ENCODE measurements at regions not wholly inside any gene's neighbourhood (a gene's known extent, or its start where the extent isn't known, plus 50 kb on each side); places are given as distances from the start of the nearest gene placed in this dataset.

- TF ChIP-seq ZNF317 (CRISPR knock-in tag; IDR thresholded peaks at IDR 0.05; ENCODE audit: borderline replicate concordance, low read depth) (no peak), OVOL2 (CRISPR knock-in tag; IDR thresholded peaks at IDR 0.05; ENCODE audit: borderline replicate concordance) (no peak), NFYB (CRISPR knock-in tag; conservative IDR thresholded peaks at IDR 0.05; ENCODE audit: low read depth) (no peak), NFE2L1 (CRISPR knock-in tag; IDR thresholded peaks at IDR 0.05) (no peak), ESRRA (CRISPR knock-in tag; IDR thresholded peaks at IDR 0.05; ENCODE audit: borderline replicate concordance) (no peak)
- TF ChIP-seq, protein P1, sequence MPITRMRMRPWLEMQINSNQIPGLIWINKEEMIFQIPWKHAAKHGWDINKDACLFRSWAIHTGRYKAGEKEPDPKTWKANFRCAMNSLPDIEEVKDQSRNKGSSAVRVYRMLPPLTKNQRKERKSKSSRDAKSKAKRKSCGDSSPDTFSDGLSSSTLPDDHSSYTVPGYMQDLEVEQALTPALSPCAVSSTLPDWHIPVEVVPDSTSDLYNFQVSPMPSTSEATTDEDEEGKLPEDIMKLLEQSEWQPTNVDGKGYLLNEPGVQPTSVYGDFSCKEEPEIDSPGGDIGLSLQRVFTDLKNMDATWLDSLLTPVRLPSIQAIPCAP (CRISPR knock-in tag; IDR thresholded peaks at IDR 0.05) = no peak
- TF ChIP-seq, protein P2, sequence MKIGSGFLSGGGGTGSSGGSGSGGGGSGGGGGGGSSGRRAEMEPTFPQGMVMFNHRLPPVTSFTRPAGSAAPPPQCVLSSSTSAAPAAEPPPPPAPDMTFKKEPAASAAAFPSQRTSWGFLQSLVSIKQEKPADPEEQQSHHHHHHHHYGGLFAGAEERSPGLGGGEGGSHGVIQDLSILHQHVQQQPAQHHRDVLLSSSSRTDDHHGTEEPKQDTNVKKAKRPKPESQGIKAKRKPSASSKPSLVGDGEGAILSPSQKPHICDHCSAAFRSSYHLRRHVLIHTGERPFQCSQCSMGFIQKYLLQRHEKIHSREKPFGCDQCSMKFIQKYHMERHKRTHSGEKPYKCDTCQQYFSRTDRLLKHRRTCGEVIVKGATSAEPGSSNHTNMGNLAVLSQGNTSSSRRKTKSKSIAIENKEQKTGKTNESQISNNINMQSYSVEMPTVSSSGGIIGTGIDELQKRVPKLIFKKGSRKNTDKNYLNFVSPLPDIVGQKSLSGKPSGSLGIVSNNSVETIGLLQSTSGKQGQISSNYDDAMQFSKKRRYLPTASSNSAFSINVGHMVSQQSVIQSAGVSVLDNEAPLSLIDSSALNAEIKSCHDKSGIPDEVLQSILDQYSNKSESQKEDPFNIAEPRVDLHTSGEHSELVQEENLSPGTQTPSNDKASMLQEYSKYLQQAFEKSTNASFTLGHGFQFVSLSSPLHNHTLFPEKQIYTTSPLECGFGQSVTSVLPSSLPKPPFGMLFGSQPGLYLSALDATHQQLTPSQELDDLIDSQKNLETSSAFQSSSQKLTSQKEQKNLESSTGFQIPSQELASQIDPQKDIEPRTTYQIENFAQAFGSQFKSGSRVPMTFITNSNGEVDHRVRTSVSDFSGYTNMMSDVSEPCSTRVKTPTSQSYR (CRISPR knock-in tag; IDR thresholded peaks at IDR 0.05) = no peak
Measured at GRCh38 chr7:45434167-45434784, 139.9 kb upstream of the ADCY1 start (continued).

- CTCF ChIA-PET = no interaction called here
- TF ChIP-seq CDX4 (CRISPR knock-in tag; IDR thresholded peaks at IDR 0.05; ENCODE audit: borderline replicate concordance) (no peak), NFE2L1 (CRISPR knock-in tag; IDR thresholded peaks at IDR 0.05) (no peak), TEAD4 (CRISPR knock-in tag; IDR thresholded peaks at IDR 0.05) (no peak), SOX15 (CRISPR knock-in tag; IDR thresholded peaks at IDR 0.05) (no peak), HMGA2 (CRISPR knock-in tag; IDR thresholded peaks at IDR 0.05) (no peak)
- TF ChIP-seq, protein P3, sequence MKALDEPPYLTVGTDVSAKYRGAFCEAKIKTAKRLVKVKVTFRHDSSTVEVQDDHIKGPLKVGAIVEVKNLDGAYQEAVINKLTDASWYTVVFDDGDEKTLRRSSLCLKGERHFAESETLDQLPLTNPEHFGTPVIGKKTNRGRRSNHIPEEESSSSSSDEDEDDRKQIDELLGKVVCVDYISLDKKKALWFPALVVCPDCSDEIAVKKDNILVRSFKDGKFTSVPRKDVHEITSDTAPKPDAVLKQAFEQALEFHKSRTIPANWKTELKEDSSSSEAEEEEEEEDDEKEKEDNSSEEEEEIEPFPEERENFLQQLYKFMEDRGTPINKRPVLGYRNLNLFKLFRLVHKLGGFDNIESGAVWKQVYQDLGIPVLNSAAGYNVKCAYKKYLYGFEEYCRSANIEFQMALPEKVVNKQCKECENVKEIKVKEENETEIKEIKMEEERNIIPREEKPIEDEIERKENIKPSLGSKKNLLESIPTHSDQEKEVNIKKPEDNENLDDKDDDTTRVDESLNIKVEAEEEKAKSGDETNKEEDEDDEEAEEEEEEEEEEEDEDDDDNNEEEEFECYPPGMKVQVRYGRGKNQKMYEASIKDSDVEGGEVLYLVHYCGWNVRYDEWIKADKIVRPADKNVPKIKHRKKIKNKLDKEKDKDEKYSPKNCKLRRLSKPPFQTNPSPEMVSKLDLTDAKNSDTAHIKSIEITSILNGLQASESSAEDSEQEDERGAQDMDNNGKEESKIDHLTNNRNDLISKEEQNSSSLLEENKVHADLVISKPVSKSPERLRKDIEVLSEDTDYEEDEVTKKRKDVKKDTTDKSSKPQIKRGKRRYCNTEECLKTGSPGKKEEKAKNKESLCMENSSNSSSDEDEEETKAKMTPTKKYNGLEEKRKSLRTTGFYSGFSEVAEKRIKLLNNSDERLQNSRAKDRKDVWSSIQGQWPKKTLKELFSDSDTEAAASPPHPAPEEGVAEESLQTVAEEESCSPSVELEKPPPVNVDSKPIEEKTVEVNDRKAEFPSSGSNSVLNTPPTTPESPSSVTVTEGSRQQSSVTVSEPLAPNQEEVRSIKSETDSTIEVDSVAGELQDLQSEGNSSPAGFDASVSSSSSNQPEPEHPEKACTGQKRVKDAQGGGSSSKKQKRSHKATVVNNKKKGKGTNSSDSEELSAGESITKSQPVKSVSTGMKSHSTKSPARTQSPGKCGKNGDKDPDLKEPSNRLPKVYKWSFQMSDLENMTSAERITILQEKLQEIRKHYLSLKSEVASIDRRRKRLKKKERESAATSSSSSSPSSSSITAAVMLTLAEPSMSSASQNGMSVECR (CRISPR knock-in tag; IDR thresholded peaks at IDR 0.05; ENCODE audit: borderline replicate concordance) = no peak
- DNase-seq (ENCODE audit: low spot score) = no peak
- POLR2A ChIA-PET = no interaction called here
- Mint-ChIP-seq H3K4me1 (peaks cover 10% of the 10 kb centered on the region), H3K9me3 (peaks cover 15% of the 10 kb centered on the region), H3K27ac (no peak overlapping the region), H3K27me3 (ENCODE audit: low read depth) (no peaks in the 10 kb centered on the region; the same call in 1 of the 2 replicates), H3K36me3 (no peaks in the 10 kb centered on the region), H3K4me3 (no peak overlapping the region)
- no peak for ATAC-seq
Measured at GRCh38 chr7:45435131-45435530, 139.0 kb upstream of the ADCY1 start.

- ATAC-seq = no peak
- TF ChIP-seq IRF2 (CRISPR knock-in tag; IDR thresholded peaks at IDR 0.05; ENCODE audit: borderline replicate concordance, low read depth) (no peak), CBFB (CRISPR knock-in tag; IDR thresholded peaks at IDR 0.05; ENCODE audit: low read depth) (no peak), TEAD4 (CRISPR knock-in tag; IDR thresholded peaks at IDR 0.05) (no peak), ZBTB43 (CRISPR knock-in tag; IDR thresholded peaks at IDR 0.05) (no peak), RELA (CRISPR knock-in tag; IDR thresholded peaks at IDR 0.05; ENCODE audit: borderline replicate concordance) (no peak)
- TF ChIP-seq, protein P4, sequence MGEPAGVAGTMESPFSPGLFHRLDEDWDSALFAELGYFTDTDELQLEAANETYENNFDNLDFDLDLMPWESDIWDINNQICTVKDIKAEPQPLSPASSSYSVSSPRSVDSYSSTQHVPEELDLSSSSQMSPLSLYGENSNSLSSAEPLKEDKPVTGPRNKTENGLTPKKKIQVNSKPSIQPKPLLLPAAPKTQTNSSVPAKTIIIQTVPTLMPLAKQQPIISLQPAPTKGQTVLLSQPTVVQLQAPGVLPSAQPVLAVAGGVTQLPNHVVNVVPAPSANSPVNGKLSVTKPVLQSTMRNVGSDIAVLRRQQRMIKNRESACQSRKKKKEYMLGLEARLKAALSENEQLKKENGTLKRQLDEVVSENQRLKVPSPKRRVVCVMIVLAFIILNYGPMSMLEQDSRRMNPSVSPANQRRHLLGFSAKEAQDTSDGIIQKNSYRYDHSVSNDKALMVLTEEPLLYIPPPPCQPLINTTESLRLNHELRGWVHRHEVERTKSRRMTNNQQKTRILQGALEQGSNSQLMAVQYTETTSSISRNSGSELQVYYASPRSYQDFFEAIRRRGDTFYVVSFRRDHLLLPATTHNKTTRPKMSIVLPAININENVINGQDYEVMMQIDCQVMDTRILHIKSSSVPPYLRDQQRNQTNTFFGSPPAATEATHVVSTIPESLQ (CRISPR knock-in tag; IDR thresholded peaks at IDR 0.05) = no peak
- TF ChIP-seq, protein P5, sequence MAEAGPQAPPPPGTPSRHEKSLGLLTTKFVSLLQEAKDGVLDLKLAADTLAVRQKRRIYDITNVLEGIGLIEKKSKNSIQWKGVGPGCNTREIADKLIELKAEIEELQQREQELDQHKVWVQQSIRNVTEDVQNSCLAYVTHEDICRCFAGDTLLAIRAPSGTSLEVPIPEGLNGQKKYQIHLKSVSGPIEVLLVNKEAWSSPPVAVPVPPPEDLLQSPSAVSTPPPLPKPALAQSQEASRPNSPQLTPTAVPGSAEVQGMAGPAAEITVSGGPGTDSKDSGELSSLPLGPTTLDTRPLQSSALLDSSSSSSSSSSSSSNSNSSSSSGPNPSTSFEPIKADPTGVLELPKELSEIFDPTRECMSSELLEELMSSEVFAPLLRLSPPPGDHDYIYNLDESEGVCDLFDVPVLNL (CRISPR knock-in tag; IDR thresholded peaks at IDR 0.05; ENCODE audit: borderline replicate concordance, low read depth) = no peak
Measured at GRCh38 chr7:45435846-45436245, 138.3 kb upstream of the ADCY1 start.

More at GRCh38 chr7:45435846-45436245, 138.3 kb upstream of the ADCY1 start:
- ChIA-PET POLR2A (no interaction called here), CTCF (no interaction called here)
- H3K9me3 Mint-ChIP-seq = peaks cover 13% of the 10 kb centered on the region
- DNase-seq (ENCODE audit: low spot score) = no peak
- H3K4me1 Mint-ChIP-seq = peaks cover 10% of the 10 kb centered on the region
- H3K27me3 Mint-ChIP-seq (ENCODE audit: low read depth) = no peaks in the 10 kb centered on the region; the same call in 1 of the 2 replicates
- no peak overlapping the region for H3K4me3 Mint-ChIP-seq
- H3K36me3 Mint-ChIP-seq = no peaks in the 10 kb centered on the region
- no peak overlapping the region for H3K27ac Mint-ChIP-seq

Data from WTC11 (cell line).